HL-60 (cell line): ENCODE measurements at regions not wholly inside any gene's neighbourhood (a gene's known extent, or its start where the extent isn't known, plus 50 kb on each side); places are given as distances from the start of the nearest gene placed in this dataset.

Experiments used
- DNase-seq, 2 experiments: peaks; one replicate each; pipeline ENCODE4 v3.0.0-alpha.2; 2010 to 2020; ENCODE audit warnings: low read depth in 1 of 2, low spot score in 1 of 2
- H3K27ac ChIP-seq: fragments of 250-450 bp; sonication (Bioruptor Pico); replicated peaks from 2 replicates; pipeline ENCODE4 v1.5.1; 2020; ENCODE audit warnings: mild to moderate bottlenecking, moderate library complexity
- H3K27me3 ChIP-seq: fragments of 250-450 bp; sonication (Bioruptor Pico); 2 replicates; pipeline ENCODE4 v1.5.1; 2021; ENCODE audit warnings: mild to moderate bottlenecking, moderate library complexity; ENCODE audit not compliant: insufficient read depth, poor library complexity, severe bottlenecking
- H3K4me3 ChIP-seq: replicated peaks from 2 replicates; pipeline ENCODE4 v1.5.1; 2011; ENCODE audit warnings: mild to moderate bottlenecking, control low read depth, low read length; ENCODE audit not compliant: insufficient read depth
- GABPA ChIP-seq: IDR thresholded peaks from 2 replicates; pipeline ENCODE4 v1.6.1; 2012; ENCODE audit warnings: low read depth
- POLR2AphosphoS5 ChIP-seq: IDR thresholded peaks from 2 replicates; pipeline ENCODE4 v1.6.1; 2012; ENCODE audit warnings: low read depth
- SPI1 ChIP-seq: IDR thresholded peaks from 2 replicates; pipeline ENCODE4 v1.6.1; 2012; ENCODE audit warnings: low read depth, mild to moderate bottlenecking, borderline replicate concordance
- TF ChIP-seq, protein P1 (sequence below): IDR thresholded peaks from 2 replicates; pipeline ENCODE4 v1.6.1; 2012; ENCODE audit warnings: low read depth; ENCODE audit not compliant: insufficient replicate concordance
- TF ChIP-seq, protein P2 (sequence below): IDR thresholded peaks from one replicate; pipeline ENCODE4 v1.5.1; 2011; ENCODE audit warnings: low read length, control low read depth, inconsistent platforms; ENCODE audit not compliant: insufficient read depth

DNA sequence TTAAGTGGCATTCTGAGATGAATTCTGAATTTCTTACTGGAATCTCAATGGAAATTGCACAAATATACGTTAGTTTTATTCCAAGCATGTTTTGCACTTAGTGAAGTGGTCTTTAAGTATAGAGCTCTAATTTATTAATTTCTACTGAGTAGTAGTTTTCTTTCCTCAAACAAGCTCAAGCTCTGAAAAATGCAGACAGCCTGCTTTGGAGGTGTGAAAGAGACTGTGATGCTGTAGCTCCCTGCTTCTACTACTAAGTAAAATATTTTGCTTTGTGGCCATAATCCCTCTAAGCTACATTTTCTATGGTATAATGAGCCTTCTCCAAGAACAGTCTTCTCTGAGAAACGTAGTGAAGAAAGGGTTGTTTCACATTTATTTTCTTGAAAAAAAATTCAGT is 243.5 kb upstream of the HS3ST5 start:
- Histone ChIP-seq H3K27ac (no peak overlapping the region), H3K4me3 (no peak overlapping the region), H3K27me3 (no peaks in the 10 kb centered on the region)
- DNase-seq: no peak
- TF ChIP-seq, protein P1, sequence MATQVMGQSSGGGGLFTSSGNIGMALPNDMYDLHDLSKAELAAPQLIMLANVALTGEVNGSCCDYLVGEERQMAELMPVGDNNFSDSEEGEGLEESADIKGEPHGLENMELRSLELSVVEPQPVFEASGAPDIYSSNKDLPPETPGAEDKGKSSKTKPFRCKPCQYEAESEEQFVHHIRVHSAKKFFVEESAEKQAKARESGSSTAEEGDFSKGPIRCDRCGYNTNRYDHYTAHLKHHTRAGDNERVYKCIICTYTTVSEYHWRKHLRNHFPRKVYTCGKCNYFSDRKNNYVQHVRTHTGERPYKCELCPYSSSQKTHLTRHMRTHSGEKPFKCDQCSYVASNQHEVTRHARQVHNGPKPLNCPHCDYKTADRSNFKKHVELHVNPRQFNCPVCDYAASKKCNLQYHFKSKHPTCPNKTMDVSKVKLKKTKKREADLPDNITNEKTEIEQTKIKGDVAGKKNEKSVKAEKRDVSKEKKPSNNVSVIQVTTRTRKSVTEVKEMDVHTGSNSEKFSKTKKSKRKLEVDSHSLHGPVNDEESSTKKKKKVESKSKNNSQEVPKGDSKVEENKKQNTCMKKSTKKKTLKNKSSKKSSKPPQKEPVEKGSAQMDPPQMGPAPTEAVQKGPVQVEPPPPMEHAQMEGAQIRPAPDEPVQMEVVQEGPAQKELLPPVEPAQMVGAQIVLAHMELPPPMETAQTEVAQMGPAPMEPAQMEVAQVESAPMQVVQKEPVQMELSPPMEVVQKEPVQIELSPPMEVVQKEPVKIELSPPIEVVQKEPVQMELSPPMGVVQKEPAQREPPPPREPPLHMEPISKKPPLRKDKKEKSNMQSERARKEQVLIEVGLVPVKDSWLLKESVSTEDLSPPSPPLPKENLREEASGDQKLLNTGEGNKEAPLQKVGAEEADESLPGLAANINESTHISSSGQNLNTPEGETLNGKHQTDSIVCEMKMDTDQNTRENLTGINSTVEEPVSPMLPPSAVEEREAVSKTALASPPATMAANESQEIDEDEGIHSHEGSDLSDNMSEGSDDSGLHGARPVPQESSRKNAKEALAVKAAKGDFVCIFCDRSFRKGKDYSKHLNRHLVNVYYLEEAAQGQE: no peak
- TF ChIP-seq, protein P2, sequence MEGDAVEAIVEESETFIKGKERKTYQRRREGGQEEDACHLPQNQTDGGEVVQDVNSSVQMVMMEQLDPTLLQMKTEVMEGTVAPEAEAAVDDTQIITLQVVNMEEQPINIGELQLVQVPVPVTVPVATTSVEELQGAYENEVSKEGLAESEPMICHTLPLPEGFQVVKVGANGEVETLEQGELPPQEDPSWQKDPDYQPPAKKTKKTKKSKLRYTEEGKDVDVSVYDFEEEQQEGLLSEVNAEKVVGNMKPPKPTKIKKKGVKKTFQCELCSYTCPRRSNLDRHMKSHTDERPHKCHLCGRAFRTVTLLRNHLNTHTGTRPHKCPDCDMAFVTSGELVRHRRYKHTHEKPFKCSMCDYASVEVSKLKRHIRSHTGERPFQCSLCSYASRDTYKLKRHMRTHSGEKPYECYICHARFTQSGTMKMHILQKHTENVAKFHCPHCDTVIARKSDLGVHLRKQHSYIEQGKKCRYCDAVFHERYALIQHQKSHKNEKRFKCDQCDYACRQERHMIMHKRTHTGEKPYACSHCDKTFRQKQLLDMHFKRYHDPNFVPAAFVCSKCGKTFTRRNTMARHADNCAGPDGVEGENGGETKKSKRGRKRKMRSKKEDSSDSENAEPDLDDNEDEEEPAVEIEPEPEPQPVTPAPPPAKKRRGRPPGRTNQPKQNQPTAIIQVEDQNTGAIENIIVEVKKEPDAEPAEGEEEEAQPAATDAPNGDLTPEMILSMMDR: no peak
- TF ChIP-seq SPI1 (no peak), GABPA (no peak), POLR2AphosphoS5 (no peak)

DNA sequence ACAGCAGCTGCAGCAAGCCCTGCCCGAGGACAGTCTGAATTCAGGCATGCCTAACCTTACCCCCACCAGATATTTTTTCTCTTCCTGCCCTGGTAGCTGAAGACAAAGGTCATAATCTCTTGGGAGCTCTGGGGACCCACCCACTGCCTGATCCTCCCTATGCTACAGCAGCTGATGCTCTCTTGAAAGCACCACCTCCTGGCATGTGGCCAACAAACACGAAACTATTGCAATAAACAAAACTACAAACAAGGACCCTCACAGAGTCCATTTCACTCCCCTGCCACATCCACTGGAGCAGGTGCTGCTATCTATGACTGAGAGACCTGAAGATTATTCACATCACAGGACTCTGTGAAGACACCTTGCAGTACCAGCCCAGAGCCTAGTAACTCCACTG is 238.5 kb upstream of the HS3ST5 start:
- Histone ChIP-seq H3K27me3 (no peaks in the 10 kb centered on the region), H3K4me3 (no peak overlapping the region), H3K27ac (no peak overlapping the region)
- no peak for DNase-seq
- TF ChIP-seq GABPA (no peak), SPI1 (no peak), POLR2AphosphoS5 (no peak)
- TF ChIP-seq, protein P1: no peak
- TF ChIP-seq, protein P2: no peak

DNA sequence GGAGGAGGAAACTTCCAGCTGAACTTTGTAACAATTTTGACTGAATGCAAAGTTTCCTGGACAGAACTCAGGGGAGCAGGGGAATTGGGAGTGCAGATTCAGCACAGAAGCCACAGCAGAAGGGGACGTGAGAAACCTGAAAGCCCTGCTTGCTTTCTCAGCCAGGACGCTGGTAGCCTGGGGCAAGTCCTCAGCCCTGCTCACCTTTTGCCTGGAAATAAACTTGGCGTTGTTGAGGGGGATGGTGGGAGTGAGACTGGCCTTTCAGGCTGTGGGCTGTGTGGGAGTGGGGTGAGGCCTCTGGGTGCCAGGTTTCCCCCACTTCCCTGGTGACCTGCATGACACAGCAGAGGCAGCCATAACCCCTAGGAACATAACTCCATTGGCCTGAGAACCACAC is 238.1 kb upstream of the HS3ST5 start:
- TF ChIP-seq POLR2AphosphoS5 (no peak), GABPA (no peak), SPI1 (no peak)
- TF ChIP-seq, protein P2: no peak
- TF ChIP-seq, protein P1: no peak
- no peak overlapping the region for H3K27ac ChIP-seq
- no peak overlapping the region for H3K4me3 ChIP-seq
- H3K27me3 ChIP-seq: no peaks in the 10 kb centered on the region
- DNase-seq: no peak
